Mesenteric fat pad (tissue), 1 donor: ENCODE measurements at regions not wholly inside any gene's neighbourhood (a gene's known extent, or its start where the extent isn't known, plus 50 kb on each side); places are given as distances from the start of the nearest gene placed in this dataset.

Experiments
- DNase-seq: peaks from one replicate; pipeline ENCODE4 v3.0.0-alpha.2; 2020; ENCODE audit warnings: low spot score
- donor health status: DM: yes; HTN: yes; CAD: no.

DNA sequence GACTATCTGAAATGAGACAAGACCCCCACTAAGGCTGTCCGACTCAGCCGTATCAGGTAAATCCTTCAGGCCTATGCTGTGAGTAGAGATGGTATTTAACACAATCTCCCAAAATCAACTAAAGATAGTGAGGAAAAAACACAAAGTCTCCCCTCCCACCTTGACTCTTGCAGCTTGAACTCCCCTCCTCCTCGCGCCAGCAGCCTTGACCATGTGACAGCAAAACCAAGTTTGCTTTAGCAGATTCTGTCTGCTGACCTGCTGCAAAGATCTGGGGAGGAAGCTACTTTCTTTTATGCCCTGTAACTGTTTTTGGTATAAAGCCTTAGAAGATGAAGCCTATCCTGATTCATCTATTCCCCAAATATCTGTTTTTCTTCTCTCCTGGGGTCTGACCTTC, 509.5 kb downstream of the CDH26 start:
- DNase-seq, result no peak

DNA sequence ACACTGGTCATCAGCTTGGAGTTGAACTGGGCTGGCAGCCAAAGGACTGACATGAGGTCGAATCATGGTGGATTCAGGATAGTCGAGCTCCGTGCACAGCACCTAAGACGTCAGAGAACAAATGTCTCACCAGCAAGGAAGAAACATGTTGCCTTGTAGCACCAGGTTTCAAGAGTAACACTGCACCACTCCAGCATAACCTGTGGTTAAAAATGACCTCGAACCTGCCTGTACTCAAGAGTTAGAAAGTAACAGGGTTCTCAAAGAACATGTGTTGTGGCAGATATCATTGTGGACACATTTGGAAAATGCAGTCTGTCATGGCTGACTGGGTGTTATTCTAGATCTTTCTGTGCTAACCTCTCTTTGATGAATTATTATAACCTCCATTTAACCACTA, 511.6 kb downstream of the CDH26 start:
- no peak for DNase-seq

DNA sequence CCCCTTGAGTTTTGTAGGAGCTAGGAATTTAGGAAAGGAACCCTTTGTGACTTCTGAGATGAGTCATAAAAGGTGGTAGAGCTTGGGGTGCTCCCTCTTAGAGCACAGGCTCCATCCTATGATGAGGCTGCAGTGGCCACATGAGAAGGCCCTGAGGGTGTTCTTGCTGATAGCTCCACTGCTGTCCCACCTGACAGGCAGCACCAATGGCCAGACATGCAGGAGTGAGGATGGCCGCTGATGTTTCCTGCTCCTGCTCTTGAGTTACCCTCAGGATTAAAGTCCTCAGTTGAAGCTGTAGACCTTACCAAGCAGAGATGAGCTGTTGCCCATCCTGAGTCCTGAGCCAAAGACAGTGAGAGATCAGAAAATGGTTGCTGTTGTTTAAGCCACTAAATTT, 512.1 kb downstream of the CDH26 start:
- no peak for DNase-seq

DNA sequence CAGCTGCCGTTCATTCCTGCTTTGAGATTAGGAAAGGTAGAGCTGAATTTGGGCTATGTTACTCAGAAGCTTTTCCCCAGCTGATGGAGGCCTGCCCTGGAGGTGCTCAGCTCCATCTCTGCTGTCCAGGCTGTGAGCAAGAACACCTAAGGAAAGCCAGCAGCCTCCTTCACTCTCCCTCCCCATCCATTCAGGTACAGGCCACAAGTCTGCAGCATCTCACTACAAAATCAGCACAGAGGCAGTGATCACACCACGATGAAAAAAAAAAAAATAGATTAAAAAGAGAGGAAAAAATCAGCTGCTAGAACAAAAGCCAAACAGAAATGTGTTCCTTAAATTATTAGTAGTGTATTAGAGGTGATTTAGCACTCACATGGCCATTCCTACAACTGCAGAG, 515.0 kb downstream of the CDH26 start:
- no peak for DNase-seq

- DNase-seq, result no peak
Measured at GRCh38 chr20:60474385-60474910, 516.2 kb downstream of the CDH26 start.

DNA sequence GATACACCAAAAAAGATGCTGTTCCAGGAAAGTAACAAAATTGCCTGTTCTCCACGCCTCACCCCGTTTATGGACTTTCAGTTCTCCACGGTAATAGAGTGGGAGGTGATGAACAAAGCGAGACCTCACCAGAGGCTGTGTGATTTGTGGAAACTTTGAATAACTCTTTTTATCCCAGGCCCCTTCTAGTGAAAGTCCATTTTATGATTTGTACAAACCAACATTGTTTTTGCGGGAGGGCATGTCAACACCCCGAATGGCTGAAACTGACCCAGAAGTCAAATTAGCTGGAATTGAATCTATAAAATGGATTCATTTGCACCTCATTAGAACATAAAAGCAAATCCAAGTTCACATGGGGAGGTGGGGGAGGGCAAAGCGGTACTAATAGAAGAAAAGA, 517.8 kb downstream of the CDH26 start:
- no peak for DNase-seq

DNA sequence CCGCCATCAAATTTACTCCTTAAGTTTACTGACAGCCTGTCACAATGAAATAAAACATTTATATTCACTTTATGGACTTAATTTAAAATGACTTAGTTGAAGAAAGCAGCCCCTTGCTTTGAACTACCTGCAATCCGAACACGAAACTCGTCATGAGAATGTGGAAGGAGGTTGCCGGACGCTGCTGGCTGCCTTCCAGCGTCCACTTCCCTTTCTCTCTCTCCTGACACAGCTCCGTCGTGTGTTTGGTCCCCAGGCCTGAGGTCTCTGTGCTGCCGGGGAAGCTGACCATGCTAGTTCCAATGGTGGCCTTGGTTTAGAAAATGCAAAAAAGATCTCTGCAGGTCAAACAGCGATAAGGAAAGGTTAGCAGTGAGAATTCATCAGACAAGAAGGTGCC, 519.7 kb downstream of the CDH26 start:
- no peak for DNase-seq

DNA sequence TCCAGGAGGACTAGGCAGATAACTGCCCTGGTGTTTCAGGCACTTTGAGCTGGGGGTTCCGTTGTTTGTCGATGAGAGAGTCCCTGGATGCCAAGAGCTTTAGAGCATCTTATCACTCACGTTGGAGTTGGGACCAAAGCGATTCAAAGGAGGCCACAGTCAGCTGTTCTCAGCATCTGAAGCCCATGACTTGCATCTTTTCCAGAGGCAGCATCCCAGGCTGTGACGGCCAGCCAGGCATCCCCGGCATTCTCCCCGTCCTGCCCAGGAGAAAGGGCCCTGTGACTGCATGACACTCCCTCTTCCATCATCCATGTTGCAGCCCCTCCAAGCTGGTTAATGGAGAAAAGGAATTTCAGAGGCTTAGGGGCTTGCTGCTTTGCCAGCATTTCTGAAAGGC, 520.3 kb downstream of the CDH26 start:
- DNase-seq, result no peak

DNA sequence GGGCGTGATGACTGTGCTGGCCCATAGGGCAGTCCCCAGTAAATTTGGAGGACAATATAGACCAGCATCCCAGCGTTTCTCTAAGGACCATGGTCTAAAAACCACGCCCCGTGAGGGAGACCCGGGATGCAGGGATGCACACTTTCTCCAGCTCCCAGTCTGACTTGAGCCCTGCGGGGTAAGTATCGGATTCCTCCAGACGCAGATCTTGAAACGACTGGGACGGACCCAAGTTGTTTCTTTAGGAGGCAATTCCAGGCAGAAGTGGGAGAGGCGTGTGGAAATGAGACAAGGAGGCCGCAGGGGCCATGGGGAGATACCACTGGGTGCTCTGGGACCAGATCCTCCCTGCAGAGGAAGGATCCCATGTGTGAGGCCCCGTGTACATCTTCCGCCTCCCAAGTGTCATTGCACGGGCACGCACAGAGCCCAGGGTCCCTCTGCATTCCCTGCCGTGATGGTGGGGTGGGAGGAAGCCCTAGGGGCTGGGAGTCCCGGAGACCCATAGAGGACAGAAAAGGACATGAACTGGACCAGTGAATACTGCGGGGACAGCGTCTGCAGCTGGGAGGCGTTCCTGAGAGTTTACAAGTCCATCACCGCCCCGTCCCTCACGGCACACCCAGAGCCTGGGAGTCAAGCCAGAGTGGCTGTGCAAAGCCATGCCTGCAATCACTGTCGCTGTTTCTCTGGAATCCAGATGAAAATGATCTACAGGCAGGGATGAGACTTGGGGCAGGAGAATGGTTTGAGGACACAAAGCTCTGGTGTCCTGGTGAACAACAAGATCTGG, 522.9 kb downstream of the CDH26 start:
- DNase-seq, result no peak

DNA sequence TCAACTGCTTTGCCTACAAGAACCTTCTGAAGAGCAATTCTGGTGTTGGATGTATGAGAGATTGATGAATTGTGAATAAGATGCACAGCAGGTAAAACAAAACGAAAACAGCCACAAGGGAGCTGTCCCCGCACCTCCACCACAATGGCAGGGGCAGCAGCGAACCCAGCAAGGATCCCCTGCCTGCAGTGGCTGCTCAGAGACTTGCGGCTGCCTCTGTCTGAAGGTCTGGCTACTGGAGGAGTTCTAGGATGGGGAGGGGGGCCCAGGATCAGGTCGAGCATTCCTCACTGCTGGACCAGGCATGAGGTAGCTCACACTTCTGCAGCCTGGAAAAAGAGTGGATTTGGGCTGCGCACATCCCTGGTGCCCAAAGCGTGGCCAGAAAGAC, 523.5 kb downstream of the CDH26 start:
- DNase-seq, result no peak

DNA sequence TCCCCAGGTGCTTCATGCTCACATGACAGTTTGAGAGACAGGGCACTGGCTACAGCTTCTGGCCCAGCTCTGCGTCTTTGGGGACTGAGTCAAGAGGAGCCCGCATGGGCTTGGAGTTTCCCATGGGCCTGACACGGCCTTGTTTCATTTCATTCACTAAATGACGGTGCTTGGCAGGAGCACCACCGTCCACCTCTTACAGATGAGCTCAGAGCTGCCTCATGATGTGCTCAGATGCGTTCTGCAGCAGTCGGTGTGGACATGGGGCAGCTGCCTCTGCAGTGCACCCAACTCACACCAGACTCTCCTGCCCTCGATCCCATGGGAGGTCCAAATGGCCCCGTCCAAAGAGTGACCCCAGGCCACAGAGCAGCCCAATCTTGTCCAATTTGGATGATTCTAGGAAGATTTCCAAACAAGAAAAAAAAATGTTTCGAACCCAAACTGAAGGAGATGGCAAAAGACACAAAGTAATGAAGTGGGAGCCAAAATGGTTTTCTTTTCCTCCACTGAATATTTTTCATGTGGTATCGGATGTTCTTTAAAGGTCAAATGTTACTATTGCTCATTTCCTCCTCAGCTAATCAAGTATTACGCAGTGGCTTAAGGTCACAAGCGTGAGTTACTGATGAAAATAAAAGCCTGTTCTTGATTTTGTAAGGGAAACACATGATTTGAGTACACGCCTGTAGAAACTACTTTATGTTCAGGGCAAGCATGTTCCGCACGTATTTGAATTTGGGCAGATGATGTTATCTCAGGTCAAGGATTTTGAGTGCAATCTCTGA, 524.2 kb downstream of the CDH26 start:
- DNase-seq, result no peak

GRCh38 chr20:60483371-60483770, 525.1 kb downstream of the CDH26 start:
- DNase-seq, result no peak

DNA sequence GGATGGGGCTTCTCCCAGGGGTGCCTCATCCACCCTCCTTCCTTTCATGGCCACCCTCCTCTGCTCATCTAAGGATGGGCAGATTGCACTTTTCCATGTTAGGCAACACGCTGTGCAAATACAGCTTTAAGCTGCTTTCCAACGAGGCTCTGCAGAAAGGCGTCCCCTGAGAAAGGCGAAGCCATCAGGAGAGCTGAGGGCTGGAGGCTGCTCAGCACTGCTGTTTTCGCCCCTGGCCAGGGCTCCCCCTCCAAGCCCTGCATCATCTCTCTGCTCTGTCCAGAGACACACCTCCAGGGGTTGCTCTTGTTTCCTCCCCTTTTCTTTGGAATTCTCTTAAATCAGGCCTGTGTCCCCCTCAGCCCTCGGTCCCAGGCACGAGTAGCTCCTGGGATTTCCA, 526.1 kb downstream of the CDH26 start:
- DNase-seq, result no peak

GRCh38 chr20:60485012-60485760, 527.0 kb downstream of the CDH26 start:
- DNase-seq, result no peak

DNA sequence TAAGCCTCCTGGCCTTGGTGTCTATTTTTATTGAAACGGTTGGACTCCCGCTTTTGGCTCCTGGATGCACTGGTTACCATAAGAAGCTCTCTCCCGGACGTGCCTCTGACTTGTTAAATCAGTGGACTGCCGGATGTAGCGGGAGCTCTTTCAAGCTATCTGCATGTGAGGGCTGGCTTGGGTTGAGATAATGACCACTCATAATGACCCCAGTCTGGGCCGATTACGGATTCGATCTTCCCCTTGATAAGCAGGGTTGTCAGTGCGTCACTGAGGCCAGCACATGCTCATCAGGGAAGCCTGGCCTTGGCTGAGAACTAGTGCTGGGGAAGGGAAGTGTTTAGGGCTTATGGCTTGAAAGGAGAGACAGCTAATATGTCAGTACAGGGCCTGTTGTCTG, 528.1 kb downstream of the CDH26 start:
- DNase-seq, result no peak

DNA sequence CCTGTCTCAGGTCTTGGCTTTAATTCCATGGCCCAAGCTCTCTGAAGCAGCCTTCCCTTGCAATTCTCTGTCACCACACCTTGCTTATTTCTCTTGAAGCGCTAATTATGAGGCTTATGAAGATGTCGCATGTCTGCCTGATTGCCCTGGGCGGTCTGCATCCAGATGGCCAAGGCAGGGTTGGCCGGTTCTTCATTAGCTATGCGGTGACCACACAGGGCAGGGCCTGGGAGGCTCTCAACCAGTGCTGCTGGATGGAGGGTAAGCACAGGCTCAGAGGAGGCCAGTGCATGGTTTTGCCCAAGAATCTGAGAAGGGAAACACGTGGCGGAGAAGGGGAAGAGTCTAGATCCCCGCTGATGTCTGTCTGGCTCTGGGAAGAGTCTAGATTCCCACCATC, 528.7 kb downstream of the CDH26 start:
- no peak for DNase-seq

GRCh38 chr20:60490217-60491050, 532.2 kb downstream of the CDH26 start:
- no peak for DNase-seq

- DNase-seq, result no peak
Measured at GRCh38 chr20:60491051-60491581, 532.9 kb downstream of the CDH26 start.

DNA sequence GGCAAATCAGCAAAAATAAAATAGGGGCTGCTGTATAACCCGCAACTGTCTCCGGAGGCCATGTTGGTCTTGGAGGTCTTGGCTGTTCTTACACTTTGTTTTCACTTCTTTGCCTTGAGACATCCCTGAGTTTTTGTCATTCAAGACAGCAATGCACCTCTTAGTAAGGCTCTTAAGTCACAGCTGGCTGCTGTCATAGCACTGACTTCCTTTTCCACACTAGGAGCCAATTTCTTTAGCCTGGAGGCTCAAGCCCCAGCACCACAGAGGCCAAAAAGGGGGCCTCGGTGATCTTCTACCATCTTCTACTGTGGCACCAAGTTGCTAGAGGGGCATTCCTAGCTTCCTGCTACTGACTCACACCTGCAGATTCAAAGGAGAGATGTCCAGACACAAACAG, 536.3 kb downstream of the CDH26 start:
- no peak for DNase-seq

DNA sequence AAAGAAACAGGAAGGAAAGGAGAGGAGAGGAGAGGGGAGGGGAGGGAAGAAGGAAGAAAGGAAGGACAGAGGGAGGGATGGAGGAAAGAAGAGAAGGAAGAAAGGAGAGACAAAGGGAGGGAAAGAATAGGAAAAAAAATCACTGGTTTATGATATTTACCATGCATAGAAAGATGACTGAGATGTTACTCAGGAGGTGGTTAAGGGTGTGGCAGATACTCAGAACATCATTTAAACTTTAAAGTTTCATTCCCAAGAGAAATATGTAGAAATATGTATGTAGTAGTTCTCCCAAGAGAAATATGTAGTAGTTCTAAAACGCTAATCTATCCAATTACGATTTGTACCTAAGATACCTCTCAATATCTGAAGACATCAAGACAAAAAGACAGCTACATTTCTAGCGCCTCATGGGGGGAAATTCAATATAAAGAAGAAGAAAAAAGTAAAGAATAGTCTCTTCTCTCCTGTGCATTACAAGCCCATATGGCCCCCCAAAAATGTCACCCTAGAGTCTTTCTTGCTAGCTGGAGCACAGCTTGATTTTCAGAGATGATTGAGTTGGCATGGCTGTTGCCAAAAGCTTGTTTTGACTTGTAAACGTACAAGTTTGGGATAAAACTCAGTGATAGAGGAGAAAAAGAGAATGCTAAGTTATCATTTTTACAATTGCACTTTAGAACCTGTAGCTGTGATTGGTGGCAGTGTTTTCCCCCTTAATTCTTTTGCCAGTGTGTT, 539.2 kb downstream of the CDH26 start:
- DNase-seq, result no peak
